ENCODE measurements at regions not wholly inside any gene's neighbourhood (a gene's known extent, or its start where the extent isn't known, plus 50 kb on each side); places are given as distances from the start of the nearest gene placed in this dataset.

GRCh38 chr15:35764661-35765519, 218.9 kb upstream of the DPH6 start:
- no peak overlapping the region for H3K4me3 ChIP-seq (ENCODE audit: low read length)
- DNase-seq (ENCODE audit: low read depth): no peak
- no peak for TF ChIP-seq CTCF (conservative IDR thresholded peaks at IDR 0.05; ENCODE audit: low read length)

- DNase-seq (ENCODE audit: low read depth): no peak
- H3K4me3 ChIP-seq (ENCODE audit: low read length): no peak overlapping the region
- TF ChIP-seq CTCF (conservative IDR thresholded peaks at IDR 0.05; ENCODE audit: low read length): no peak
These were observed 223.0 kb upstream of the DPH6 start for GRCh38 chr15:35768949-35769348.

- no peak for DNase-seq (ENCODE audit: low read depth)
- TF ChIP-seq CTCF (conservative IDR thresholded peaks at IDR 0.05; ENCODE audit: low read length): no peak
- H3K4me3 ChIP-seq (ENCODE audit: low read length): no peak overlapping the region
These were observed 223.7 kb upstream of the DPH6 start for GRCh38 chr15:35769656-35770055.

- H3K4me3 ChIP-seq (ENCODE audit: low read length): no peak overlapping the region
- TF ChIP-seq CTCF (conservative IDR thresholded peaks at IDR 0.05; ENCODE audit: low read length): no peak
- DNase-seq (ENCODE audit: low read depth): no peak
These were observed 225.9 kb upstream of the DPH6 start for GRCh38 chr15:35771746-35772442.

GRCh38 chr15:35774653-35775052, 228.7 kb upstream of the DPH6 start:
- no peak for DNase-seq (ENCODE audit: low read depth)
- TF ChIP-seq CTCF (conservative IDR thresholded peaks at IDR 0.05; ENCODE audit: low read length): no peak
- H3K4me3 ChIP-seq (ENCODE audit: low read length): no peak overlapping the region

GRCh38 chr15:35775471-35775870, 229.5 kb upstream of the DPH6 start:
- no peak for TF ChIP-seq CTCF (conservative IDR thresholded peaks at IDR 0.05; ENCODE audit: low read length)
- H3K4me3 ChIP-seq (ENCODE audit: low read length): no peak overlapping the region
- no peak for DNase-seq (ENCODE audit: low read depth)

GRCh38 chr15:35777061-35777460, 231.1 kb upstream of the DPH6 start:
- no peak for DNase-seq (ENCODE audit: low read depth)
- no peak for TF ChIP-seq CTCF (conservative IDR thresholded peaks at IDR 0.05; ENCODE audit: low read length)
- H3K4me3 ChIP-seq (ENCODE audit: low read length): no peak overlapping the region

All from AG10803 (cell line).